Activated gamma-delta T cell treated with anti-CD3 and anti-CD28 coated beads, Interleukin-2, amount 50 U/mL, for 16 hours (primary cell): ENCODE measurements at regions not wholly inside any gene's neighbourhood (a gene's known extent, or its start where the extent isn't known, plus 50 kb on each side); places are given as distances from the start of the nearest gene placed in this dataset.

Experiments used
- DNase-seq: peaks from one replicate; pipeline ENCODE4 v3.0.0-alpha.2; 2020; ENCODE audit warnings: low read depth

DNA sequence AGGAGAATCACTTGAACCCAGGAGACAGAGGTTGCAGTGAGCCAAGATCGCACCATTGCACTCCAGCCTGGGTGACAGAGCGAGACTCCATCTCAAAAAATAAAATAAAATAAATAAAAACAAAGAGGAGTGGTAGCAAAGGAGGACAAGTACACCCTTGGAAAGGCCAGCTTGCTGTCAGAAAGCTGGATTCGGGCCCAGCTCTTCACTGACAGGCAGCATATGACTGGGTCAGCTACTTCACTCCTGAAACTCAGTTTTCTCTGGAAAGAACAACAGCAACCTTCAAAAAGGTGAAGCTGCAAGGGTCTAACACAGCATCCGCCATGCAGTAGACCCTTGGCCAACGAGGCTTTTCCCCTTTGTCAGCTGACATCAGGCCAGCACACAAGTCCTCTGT lies 156.0 kb upstream of the TIAM1 start:
- DNase-seq = no peak

DNA sequence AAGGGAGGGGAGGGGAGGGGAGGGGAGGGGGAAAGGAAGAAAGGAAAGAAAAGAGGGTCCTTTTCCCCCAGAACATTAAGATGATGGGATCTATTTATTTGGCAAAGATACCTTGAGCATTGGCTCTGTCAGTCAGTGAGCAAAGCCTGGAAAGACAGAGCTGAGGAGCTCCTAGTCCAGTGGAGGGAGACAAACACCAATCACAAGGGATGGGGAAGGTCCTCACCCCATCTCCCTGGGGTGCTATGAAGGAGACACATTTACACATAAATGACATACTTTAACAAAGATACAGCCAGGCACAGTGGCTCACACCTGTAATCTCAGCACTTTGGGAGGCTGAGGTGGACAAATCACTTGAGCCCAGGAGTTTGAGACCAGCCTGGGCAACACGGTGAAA lies 154.9 kb upstream of the TIAM1 start:
- no peak for DNase-seq

DNA sequence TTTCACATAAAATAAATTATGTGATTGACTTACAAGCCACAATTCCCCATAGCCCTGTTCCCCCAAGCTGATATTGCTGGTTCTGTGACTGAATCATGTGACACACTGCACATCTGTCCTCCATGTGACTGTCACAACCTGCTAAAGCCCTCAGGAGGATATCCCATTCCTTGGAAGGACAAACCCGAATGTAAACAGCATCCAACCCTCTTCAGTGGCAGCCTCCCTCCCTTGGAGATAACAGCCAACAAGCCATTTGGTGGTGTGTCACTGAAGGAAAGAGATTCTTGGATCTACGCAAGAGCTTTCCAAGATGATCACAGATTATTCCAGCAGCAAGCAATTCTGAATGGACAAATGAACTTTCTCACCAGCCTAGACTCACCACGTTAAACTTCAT lies 153.9 kb upstream of the TIAM1 start:
- DNase-seq = no peak

DNA sequence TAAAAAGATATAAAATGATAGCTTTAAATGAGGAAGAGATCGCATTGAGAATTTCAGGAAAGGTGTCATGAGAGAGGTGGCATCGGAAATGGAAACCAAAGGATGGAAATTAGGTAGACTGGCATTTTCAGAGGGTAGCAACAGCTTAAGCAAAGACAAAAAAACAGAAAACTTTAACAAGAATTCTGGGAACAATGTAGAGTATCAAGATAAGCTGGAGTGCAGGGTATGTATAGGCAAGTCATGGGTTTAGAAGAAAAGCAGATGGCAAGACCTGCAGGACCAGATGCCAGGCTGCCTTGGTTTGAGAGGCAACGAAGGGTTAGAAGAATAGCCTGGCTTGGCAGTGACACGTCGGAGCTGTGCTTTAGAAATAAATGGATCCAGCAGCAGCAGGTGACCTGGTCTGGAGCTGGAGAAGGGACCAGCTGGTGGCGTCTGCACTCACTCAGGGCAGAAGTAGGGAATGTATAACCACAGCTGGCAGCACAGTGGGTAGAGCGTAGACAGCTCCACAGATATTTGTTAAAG lies 149.4 kb upstream of the TIAM1 start:
- no peak for DNase-seq

DNA sequence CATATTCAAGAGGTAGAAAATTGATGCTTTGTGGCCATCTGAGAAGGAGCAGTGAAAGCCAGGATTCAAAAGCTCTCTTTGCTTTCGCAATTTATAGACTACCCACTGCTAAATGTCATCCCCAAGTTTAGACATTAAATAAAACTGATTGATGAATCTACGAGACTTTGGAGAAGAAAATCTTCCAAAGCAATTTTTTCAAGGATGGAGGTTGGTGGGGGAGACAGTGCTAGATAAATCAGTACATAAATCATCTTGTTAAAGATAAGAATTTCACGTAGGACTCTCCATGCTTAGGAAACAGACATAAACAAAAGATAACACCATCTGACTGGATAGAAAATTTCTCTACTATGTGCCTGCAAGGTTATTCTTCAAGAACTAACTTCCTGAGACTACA lies 147.6 kb upstream of the TIAM1 start:
- no peak for DNase-seq

DNA sequence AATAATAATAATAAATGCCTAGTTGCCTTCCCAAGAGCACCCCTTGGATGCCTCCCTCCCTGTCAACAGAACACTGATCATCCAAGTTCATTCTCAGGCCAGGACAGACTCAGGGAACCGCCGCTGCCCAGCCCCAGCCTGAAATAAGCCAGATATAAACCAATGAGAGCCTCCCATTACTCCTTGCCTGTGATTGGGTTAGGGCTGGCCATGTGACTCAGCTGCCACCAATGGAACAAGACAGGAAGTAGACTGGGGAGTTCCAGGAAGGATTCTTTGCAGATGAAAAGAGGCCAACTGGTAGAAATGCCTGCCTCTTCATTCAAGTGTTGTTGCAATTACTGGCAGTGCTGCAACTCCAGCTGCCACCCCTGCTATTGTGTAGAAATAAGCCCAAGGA lies 146.4 kb upstream of the TIAM1 start:
- no peak for DNase-seq

DNA sequence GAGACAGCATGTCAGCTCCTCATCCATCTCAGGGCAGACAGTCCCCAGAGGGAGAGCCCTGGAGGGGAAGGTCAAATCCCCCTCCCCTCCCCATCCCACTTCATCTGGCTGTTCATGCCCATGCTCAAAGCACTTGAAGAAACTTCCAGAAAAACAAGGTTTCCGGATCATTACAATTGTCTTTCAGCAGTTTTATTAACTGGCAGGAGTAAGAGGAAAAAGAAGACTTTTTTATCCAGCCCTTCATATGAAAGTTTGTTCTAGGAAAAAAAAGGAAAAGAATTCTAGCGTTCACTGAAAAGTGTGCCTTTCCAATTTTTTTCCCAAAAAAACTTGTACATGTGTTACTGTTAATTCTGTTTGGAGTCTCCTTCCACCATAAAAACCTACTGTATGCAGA lies 145.7 kb upstream of the TIAM1 start:
- no peak for DNase-seq

DNA sequence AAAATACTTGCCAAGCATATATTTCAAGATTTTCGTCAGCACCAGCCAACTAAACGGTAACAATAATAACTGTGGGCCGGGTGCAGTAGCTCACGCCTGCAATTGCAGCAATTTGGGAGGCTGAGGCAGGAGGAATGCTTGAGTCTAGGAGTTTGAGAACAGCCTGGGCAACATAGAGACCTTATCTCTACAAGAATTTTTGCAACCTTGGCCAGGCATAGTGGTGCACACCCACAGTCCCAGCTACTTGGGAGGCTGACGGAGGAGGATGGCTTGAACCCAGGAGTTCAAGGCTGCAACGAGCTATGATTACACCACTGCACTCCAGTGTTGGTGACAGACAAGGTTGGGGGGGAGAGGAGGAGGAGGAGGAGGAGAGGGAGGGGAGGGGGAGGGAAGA lies 145.0 kb upstream of the TIAM1 start:
- no peak for DNase-seq

DNA sequence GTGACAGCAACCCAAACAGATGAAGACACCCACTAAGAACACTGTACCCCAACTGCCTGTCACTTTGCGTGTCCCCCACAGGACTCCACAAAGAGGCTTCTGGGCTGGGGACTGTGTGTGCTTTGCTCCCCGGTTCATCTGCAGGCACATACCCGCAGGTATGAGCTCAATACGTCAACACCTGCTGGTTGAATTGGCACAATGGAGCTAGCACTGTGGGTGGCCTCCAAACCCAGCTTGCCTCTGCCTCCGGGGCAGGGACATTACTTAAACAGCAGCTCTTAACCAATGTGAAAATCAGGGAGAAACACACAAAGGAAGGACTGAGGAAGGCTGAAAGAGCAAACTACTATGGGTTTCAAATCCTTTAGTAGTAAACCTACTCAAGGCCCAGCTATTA lies 140.2 kb upstream of the TIAM1 start:
- no peak for DNase-seq

DNA sequence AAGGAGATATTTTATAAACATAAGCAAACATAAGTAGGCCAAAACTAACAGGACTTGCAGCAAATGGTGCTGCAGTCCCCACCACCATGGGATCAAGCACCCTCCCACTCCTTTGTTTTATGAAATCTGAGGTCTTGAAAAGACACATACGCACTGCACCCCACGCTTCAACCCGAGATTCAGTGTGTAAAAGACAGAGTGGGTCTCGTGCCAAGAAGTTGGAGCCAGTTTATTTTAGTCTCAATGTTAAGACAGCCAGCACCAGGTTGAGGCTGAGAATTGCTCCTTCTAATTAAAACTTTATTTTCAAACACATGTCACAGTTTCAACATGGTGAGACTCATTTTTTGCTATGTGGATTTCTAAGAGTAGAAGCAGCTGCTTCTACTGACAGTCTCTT lies 139.1 kb upstream of the TIAM1 start:
- DNase-seq = no peak

DNA sequence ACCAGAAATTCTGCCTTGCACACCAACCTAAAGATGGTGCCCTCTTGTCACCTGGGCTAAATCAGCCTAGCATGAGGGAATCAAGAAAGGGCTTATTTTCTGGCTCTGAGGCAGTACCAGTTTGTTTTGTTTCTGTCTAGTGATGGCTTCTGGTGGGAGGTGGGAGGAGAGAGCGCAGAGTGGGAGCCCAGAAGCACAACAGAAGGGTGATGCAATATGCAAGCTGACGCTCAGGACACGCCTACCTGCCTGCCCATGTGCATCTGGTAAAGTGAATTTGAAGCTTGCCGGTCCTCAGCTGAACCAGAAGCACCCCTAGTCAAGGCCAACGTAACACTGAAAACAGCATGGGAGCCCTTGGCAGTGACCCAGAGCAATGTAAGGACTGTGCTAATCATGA lies 138.4 kb upstream of the TIAM1 start:
- DNase-seq = no peak

DNA sequence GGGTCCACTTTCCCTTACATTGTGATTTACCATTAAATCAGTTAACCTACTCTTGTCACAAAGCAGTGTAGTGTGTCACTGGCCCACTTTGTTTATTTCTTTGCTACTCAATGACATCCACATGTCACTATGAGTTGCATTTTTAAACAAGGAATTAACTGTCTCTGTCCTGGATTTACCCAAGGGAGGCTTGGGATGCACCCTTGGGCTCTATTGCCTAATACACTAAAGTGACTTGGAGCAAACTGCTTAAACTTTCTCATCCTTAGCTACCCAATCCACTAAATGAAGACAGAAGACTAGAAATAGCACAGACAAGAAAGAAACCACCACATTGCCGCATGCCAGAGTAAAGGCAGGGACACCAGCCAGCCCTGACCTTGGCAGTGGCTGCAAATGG lies 136.2 kb upstream of the TIAM1 start:
- DNase-seq = no peak

DNA sequence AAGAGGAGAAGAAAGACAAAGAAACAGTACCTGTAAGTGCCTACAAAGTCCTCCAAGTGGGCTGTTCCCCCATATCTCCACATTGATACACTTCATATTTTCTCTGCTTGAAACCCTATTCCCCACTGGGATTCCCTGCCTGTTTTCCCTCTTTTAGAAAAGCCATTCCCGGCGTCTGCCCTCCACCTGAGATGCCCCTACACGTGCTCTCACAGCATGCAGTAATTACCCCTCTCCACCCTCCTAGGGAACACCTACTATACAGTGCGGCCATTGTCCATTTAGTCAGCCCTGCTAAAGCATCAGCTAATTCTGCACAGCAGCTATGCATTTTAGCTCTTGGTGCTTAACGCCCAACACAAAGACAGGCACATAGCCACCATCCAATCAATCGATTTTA lies 135.7 kb upstream of the TIAM1 start:
- DNase-seq = no peak

DNA sequence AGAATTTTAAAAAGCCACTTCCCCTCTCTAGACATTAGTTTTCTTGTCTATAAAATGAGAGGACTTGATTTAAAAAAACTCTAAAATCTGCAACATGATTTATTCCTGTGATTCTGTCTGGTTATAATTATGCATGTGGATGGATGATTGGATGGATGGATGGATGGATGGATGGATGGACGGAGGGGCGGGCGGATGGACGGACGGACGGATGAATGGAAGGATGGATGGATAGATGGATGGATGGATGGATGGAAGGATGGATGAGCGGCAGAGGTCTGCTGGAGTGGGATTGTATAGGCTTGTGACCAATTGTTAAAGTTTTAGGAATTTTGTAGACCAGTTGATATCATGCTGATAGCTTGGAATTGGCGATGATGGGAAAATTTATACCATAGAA lies 135.2 kb upstream of the TIAM1 start:
- no peak for DNase-seq

DNA sequence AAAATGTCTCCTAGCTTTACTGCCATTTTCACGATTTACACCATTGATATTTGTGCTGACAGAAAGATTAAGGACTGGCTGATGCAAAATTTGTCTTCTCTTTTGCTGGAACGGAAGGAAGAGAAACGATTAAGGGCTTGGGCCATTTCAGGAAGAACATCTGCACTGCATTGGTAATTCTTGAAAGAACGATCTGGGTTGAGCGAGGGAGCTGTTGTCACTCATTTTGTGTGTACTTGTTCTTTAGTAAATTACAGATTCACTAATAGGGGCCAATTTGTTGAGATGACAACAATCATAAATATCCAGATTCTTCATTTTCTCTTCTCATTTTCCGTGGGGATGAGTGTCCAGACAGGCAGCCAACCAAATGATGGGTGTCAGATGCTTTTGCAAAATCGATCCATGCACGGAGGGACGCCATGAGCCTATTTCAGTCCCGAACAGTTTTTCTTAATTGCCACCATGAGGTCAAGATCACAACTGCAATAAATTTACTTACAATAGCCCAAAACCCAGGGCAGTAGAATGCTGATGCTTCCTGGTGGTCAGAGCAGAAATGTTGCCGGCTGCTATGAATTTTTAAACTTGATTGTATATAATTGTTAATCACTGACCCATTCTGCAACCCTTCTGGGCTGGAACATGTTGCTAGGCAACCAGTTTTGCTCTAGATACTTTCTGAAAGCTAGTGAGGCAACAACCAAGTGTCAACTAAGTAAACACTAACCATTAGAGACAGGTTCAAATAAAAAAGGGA lies 132.4 kb upstream of the TIAM1 start:
- DNase-seq = no peak

DNA sequence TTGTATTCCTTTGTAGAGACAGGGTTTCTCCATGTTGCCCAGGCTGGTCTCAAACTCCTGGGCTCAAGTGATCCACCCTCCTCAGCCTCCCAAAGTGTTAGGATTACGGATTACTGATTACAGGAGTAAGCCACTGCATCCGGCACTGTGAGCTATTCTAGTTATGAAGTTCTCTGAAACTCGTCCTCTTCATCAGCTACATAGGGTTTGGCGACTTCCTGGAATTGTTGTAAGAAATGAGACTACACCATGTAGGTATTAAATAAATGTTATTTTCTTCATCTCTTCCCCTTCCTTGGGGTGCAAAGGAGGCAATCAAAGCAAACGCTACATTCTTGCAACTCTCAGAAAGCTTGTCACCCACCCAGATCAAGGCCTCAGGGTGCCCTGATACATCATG lies 131.2 kb upstream of the TIAM1 start:
- no peak for DNase-seq

DNA sequence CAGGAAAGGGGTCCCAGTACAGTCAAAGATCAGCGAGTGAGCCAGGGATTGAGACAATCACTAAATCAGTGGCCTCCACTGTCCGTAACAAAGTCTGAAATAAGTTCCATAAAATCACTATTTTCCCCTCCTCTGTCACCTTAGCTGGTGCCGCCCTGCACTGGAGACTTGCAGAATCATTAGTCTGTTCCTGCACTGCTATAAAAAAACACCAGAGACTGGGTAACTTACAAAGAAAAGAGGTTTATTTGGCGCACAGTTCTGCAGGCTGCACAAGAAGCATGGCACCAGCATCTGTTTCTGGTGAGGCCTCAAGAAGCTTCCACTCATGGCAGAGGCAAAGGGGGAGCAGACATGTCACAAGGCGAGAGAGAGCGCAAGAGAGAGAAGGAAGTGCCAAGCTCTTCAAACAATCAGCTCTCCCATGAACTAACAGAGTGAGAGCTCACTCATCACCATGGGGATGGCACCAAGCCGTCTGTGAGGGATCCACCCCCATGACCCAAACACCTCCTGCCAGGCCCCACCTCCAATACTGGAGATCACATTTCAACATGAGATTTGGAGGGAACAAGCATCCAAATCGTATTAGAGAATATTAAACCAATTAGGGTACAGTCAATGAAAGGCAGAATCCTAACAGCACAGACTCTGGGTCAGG lies 129.8 kb upstream of the TIAM1 start:
- no peak for DNase-seq

DNA sequence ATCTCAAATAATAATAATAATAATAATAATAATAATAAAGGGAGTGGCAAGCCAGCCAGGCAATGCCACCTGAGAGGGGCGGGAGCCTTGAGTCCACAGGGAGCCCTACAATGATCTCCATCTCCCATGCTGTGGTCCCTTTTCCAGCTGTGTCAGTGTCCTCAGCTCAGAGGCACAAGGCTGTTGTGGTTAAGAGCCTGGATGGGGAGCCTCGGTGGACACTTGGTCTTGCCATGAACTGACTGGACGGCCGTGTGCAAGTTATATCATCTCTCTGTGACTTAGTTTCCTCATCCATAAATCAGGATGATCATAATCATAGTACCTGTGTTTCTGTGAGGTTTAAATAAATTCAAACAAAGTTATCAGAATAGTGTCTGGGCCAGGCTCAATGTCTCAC lies 127.8 kb upstream of the TIAM1 start:
- no peak for DNase-seq

DNA sequence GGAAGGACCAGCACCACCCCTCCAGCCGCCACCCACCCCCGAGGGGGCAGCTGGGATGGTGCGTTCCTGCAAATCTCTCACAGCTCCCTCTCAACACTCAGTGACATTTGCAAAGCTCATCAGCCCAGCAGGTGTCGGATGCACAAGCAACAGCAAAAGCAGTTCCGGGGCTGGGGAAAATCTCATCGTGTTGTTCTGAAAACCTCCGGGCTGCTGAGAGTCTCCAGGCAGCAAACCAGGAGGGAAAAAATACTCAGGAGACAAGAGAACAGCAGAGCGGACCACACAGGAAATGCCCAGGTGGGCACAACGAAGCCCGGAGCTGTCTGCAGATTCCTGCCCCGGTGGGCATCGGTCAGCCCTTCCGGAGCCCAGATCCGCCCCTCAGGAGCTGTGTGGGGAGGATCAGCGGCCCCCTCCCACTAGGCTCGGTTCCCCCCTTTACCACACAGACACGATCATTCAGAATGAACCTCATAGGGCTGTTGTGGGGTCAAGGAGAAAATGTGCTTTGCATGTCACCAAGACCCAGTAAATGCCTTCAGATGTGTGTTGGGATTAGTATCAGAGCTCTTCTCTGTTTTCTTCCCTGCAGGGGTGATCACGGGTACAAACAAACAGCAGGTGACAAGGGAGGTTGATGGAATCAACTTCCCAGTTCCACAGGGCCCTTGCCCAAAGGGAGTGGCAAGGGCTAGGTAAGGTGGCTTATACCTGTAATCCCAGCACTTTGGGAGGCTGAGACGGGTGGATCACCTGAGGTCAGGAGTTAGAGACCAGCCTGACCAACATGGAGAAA lies 127.0 kb upstream of the TIAM1 start:
- no peak for DNase-seq

DNA sequence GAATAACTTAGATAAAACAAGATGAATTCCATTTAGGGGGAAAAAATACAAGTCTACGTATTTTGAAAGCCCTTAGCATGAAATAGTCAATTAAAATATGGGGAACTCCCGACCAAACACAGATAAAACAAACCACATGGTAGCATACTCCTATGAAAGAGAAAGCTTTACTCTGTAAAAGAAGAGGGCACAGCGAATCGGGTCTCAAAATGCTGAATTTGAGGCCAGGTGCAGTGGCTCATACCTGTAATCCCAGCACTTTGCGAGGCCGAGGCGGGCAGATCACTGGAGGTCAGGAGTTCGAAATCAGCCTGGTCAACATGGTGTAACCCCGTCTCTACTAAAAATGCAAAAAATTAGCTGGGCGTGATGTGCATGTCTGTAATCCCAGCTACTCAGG lies 116.9 kb upstream of the TIAM1 start:
- no peak for DNase-seq

DNA sequence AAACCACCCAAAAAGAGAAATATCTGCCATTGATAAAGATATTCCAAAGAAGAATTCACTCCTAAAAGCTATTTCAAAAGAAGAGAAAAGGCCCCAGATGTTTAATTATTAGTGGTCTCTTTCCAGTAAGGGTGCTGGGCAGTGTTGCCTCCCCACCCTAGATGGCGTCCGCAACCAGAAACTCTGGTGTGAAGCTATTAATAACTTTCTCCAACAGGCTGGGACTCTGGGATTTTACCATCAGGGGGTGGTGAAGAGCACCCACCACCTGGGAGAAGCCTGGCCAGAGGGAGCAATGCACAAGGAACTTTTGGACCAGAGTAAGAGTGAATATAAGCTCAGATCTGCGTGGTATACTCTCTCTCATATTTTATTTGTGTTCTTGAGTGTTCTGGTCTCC lies 115.4 kb upstream of the TIAM1 start:
- no peak for DNase-seq

DNA sequence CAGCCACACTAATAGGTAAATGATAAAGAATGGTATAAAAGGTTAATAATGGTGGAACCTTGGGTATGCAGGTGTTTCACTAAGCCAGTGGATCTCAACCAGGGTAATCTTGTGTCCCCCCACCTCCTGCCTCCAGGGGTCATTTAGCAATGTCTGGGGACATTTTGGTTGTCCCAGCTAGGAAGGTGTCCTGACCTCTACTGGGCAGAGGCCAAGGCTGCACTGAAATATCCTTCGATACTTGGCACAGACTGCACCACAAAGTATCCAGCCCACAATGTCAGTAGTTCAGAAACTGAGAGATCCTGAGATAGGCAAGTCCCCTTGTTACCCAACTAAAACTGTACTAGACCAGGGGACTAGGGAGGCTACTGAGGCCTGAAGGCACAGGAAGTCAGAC lies 113.6 kb upstream of the TIAM1 start:
- DNase-seq = no peak

DNA sequence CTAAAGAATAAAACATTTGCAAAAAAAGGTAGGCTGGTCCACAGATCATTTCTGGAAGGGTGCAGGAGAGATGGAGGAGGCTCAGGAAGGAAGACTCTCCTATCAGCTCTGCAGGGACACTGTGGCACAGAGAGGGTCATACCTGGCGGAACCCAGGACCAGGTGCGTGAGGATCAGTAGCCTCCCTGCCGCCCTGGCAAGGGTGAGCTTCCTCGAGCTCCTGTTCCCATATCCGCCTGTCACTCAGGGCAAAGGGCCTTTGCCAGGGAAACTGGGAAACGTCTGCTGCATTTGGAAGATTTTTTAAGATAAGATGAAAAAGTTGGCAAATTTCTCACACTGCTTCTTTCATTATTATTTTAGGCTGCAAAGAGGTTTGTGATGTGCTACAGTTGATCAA lies 112.1 kb upstream of the TIAM1 start:
- no peak for DNase-seq
